Amygdala (tissue), 56 donors: ENCODE measurements at regions not wholly inside any gene's neighbourhood (a gene's known extent, or its start where the extent isn't known, plus 50 kb on each side); places are given as distances from the start of the nearest gene placed in this dataset.

ENCODE experiments used
- DNase-seq, 56 donors: peaks; one replicate each; lab custom pipeline; 2025; lab: John Stamatoyannopoulos, UW

DNA sequence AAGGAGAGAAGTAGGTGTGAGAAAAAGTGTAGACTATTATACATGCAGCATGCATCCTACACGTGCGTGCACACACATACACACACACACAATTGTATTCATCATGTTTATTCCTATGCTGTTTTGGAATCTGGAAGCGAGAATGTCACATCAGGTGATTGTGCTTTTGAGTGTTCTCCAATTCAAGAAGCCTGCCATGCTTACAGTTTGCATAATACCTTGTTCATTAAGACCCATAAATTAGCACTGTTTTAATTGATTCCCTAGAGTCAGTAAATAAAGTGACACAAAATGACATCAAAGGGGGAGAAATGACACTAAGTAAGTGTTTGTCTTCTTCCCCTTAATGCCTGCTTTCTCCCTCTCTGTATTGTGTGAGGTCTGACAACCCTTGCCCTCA, 336.1 kb upstream of the IGFBP7 start:
- no peak for DNase-seq

DNA sequence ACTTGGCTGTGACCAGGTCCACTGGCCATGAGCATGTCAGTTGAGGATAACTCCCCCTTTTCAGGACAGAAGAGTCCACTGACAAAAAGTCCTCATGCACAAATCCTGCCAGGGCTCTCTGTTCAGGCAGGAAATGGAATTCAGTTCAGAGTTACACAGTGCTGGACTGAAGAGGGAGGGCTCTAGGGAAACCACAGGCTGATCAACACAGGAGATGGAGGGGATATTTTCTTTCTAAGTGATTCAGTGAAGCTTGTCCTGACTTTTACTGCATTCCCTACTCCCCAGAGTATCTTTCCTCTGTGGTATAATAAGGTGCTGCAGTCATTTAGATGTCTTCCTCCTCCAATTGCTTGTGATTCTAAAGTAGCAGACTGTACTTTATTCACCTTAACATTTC, 335.5 kb upstream of the IGFBP7 start:
- no peak for DNase-seq

DNA sequence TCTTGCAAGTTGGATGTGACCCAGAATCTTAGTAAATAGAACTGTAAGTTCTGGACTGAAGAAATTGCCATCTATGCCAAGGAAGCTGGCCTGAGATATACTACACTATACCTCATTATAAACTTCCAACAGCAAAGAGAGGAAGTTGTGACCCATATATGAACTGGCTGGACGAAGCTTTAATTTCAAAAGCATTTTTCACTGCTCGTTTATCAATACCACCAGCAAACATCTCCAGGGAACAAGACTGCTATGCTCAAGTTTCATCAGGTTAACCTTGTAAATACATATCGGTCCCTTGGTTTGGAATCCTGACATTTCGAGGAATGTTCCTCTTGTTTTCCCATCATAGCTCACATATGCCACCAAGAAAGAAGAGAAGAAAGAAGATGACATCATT, 334.5 kb upstream of the IGFBP7 start:
- no peak for DNase-seq

DNA sequence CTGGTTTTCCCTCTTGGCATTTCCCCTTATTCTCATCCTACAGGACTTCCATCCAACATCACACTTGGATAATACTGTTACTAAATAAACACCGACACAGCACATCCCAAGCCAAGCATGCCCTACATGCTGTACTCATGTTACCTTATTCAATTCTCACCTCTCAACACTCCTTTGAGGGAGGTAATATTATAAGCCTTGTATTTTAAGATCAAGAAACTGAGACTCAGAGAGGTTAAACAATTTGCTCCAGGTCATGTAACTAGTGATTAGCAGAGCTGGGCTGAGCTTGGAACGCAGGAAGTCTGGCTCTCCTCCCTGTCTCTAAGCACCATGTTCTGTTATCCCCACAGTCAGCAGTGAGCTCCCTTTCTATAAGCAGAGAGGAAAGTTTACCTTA, 333.6 kb upstream of the IGFBP7 start:
- DNase-seq: no peak

DNA sequence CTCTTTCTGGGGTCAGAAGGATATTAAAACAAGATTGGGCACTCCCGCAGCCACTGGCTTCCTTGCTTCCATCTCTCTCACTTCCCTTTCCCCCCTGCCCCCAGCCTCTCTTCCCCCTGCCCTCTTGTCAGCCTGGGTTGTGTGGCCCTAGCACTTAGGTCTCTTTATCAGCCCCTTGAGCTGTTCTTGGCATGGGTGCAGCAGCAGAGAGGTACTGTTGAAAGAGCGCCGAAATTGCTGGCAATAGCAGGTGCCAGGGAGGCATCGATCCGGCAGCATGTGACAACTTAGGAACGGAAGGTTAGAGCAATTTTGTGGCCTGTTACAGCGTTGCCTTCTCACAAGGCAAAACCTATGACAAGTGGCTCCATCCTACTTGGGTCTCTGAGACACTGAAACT, 333.1 kb upstream of the IGFBP7 start:
- no peak for DNase-seq

DNA sequence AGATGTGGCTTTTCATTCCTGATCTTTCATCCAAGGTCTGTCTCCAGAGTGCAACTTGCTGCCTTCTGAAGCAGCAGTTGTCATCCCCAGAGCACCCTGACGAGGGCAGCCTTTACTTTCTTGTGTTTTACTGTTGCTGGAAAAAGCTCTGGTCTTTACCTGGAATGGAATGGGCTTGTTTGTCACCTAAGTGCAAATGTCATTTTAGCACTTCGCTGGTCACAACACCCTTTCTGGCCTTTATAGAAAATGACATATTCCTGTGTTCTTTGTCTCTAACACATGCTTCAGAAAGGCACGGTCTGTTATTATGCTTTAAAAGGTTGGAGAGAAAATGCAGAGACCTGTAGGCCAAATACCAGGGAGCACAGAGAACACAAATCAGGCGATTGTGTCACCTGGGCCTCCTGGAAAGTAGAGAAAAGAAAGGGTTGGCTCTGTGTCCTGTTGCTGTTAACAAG, 332.7 kb upstream of the IGFBP7 start:
- peak in 39 of 56 donors; percentile 1 to 68 (median 18) for DNase-seq

DNA sequence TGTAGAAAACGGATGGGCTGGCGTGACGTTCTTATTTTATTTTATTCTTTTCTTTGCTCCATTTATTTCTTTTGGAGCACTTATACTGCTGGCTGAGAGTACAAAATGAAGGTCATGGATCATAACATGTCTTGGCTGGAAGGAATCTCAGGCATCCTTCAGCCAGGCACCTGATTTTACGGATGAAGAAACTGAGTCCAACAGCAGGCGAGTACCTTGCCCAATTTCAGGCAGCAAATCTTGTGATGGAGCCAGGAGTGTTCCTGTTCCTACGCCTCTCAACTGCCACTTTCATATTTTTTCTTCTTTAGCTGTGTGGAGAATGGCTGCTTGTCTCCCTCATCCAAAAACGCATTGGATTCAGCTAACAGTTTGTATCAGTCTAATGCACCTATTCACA, 332.1 kb upstream of the IGFBP7 start:
- no peak for DNase-seq

DNA sequence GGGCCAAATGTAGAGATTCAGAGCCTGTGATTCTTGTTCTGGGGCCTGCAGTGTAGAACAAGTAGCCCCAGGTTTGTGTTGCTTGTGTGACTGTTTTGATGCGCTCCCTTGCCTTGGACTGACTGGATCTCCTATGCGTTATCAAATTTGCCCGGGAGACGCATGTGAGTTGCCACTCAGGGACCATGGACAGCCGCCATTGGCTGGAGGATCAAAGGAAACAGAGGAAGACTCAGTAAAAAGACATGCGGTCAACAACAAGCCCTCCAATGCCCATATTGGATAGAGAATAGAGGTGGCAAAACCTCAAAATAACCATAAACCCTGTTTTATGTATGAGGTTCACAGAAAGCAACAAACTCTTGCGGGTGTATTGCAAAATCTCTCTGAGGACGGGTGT, 327.5 kb upstream of the IGFBP7 start:
- no peak for DNase-seq

DNA sequence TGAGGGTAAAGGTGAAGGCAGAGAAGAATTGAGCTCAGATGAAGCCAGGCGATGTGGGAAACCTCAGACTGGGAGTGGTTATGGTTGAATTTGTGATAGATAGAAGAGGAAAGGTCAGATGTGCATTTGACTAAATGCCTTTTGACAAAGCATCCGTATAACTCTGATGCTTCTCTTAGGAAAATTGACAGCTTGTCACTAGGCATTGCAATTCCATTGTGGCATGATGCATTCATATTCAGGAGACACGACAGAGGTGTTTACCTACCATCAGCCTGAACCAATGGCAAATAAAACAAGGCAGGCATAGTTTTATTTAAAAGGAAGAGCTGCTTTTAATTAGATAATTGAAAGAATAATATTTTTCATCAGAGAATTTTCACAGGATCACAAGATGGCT, 325.1 kb upstream of the IGFBP7 start:
- DNase-seq: no peak

DNA sequence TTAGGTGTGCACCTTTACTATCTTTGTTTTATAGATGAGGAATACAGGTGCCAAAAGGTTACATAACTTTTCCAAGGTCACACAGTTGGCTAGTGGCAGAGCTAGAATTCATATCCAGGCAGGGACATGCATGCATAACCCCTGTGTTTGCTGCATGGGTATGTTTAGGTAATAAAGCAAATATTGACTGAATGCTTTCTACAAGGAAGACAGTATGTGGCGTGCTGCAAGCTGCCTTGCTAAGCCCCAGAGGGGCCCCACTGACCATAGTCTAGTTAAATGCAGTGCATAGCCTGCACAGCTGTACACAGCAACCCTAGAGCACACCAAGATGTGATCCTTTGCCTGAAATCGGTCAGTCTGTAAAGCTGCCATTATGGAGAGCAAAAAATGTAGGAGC, 320.5 kb upstream of the IGFBP7 start:
- no peak for DNase-seq

DNA sequence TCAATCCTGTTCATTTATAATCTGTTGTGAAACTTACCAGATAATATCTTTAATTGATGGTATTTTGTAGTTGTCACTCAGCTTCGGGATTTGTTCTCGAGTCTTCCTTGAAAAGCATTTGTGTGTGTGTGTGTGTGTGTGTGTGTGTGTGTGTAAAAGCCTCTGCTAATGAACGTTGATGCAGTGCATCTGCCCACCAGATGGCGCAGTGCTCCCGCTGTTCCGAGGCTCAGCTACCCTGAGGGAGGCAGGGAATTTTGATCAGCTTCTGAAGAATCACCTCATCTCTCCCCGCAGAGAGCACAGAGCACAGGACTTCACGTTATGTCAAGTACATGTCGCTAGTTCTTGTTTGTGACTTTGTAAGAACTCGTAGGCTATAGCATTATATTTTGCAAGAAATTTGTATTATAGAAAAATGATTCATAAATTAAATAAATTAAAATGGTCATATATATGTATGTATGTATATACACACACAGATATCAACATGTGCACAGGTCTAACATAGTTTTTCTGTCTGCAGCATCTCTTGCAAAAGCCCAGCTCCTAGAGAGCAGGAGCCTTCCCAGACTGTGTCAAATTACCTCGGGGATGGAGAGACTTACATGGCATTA, 316.7 kb upstream of the IGFBP7 start:
- DNase-seq: peak in 51 of 56 donors; percentile 4 to 81 (median 37)

DNA sequence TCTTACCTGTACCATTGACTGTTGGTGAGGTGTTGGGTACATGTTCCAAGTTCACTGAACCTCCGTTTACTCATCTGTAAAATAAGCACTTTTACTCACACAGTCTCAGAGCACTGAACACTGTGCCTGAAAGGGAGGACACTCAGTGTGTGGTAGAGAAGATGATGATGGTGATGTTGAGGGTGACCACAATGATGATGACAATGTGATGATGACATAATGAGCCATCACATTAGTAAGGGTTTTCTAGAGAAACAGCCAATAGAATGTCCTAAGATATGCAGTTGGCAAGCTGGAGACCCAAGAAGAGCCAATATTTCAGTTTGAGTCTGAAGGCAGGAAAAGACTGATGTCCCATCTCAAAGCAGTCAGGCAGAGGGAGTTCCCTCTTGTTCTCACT, 315.4 kb upstream of the IGFBP7 start:
- DNase-seq: no peak

DNA sequence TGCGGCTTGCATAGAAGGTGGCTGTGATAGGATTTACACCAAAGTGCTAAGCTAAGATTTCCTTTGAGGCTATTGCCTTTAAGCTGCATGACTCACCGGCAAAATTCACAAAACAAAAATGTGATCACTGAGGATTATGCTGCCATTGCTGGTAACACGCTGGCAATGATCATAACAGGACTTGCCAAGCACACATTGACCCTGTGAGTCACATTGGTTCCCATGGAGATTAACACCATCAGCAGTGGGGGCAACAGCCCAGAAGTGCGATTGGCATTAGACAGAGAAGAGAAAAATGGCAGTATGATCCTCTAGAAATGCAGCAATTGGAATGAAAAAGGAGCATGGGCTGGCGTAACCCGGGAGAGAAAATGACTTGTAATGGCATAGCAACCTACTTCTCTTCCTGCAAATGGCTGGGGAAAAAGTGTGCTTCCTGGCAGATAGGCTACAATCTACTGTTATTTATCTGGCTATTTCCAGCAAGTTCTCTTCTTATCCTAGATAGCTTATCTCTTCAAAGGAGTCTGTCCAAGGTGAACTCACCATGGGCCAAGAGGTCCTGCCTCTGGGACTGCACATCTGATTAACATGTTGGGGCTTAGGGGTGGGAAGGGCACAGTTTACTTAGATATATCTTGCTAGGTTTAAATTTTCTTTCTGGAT, 314.2 kb upstream of the IGFBP7 start:
- DNase-seq: peak in 22 of 56 donors; percentile 1 to 51 (median 22)

DNA sequence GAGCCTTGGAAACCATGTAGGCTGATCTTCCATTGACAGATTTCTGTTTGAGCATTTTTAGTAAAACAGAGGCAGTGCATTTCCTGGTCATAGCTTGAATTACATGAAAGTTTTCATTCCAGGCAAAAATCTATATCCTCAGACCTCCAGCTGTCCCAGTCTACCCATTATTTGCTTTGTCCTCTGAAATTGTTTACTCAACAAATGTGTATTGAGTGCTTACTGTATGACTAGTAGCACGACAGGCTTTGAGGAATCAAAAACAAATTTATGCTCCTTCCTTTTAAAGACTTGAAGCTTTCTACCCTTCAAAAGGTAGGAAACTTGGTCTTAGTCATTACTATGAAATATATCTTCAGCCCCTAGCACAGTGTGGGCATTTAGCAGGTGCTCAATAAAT, 307.9 kb upstream of the IGFBP7 start:
- DNase-seq: no peak

DNA sequence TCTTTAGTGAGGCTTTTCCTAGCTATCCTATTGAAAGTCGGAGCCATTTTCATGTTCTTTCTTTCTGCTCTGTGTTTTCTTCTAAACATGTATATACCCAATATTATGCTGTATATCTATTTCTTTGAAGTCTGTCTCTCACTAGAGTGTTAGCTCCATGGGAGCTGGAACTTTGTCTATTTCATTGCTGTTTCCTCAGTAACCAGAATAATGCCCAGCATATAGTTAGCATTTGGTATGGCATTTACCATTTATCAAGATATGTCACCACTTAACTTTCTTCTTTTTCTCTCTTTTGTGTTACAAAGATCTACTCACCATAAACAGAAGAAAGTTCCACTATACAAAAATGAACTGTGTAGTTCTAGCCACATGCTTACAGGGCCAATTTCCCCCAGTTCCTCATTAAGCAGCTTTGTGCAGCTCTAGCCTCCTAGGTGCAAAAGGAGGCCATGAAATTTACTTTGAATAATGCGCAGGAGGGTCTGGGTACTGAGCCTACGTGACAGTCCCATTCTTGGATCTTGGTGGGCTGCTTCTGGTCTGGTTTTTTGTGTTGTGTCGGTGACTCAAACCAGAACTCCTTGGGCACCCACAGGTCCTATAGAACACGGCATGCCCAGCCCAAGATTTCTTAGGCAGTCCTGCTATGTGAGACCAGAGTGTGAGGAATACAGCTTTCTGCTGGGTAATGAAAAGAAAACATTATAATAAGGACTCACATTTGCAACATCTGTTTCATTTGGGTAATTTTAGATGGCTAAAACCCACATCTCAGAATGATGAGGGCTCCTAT, 302.3 kb upstream of the IGFBP7 start:
- DNase-seq: no peak

DNA sequence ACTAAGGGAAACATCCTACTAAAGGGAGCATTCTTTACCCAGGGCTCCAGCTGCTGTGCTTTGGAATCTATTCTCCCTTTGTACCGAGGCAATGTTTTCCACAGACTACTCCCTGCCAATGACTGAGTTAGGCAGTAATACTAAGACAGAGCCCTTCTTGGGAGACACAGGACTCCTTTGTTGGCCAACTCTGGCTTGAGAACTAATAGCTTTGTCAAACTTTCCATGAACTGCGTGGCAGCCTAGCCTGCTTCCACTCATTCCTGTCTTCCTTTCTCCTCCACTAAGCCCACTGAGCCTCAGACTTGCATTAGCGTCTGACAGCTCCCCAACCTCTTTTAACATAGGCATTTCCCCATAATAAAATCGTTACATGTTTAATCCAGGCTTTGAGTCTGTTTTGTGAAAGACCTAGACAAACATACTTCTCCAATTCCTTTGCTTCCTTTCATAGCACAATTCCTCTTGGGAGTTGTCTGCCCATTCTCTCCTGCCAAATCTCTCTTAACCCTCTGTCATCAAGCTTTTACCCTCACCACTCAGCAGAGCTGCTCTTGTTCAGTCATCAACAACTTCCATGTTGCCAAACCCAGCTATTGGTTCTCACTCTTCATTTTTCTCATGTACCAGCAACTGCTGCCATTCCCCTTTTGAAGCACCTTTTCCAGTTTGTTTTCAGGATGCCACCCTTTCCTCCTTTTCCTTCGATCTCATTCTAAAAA, 300.3 kb upstream of the IGFBP7 start:
- DNase-seq: peak in 49 of 56 donors; percentile 1 to 76 (median 25)

DNA sequence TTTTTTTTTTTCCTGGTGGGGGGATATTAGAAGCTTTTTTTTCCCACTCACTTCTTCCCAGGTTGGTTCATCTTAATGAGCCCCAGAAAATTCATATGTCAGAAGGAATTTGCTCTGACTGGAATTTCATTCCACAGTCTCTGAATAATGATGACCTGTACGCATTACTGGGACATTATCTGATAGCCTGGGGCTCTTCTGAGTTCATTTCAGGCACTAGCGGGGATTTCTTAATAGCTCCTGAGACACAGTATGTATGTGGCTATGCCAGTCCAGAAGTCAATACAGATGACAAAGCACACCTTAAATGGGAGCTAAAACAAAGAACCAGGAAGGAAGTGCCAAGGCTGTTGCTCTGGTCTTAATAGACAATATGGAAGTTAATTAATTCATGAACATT, 295.2 kb upstream of the IGFBP7 start:
- no peak for DNase-seq

DNA sequence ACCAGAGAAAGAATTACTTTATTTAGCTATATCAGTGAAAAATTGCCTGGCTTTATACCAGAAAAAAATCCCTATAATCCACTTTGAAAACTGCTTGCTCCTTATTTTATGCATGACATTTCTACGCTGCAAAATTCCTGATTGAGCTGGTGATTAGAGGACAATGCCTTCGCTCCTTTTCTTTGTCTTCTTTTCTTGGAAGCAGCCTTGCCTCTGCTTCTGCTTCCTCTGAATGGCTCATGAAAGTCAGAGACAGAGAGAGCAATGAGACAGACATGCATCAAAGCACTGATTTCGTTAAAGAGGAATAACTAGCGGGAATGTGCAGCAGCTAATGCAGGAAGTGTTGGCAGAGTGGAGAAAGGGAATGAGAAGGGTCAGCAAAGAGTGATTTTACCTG, 294.3 kb upstream of the IGFBP7 start:
- no peak for DNase-seq

DNA sequence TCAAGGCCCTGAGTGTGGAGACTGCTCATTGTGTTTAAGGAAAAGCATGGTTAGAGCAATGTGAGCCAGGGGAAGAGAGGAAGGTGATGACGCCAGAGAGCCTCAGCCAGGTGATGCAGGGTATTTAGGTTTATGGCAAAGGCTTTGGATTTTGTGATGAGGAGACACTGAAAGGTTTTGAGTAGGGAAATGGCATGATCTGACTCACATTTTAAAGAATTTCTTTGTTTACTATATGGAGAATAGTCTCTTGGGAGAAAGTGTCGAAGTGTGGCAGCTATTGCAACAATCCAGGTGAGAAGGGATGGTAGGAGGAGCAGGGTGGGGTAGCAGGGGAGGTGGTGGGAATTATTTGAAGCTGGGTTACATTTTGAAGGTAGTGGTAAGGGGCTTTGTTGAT, 293.4 kb upstream of the IGFBP7 start:
- DNase-seq: no peak

DNA sequence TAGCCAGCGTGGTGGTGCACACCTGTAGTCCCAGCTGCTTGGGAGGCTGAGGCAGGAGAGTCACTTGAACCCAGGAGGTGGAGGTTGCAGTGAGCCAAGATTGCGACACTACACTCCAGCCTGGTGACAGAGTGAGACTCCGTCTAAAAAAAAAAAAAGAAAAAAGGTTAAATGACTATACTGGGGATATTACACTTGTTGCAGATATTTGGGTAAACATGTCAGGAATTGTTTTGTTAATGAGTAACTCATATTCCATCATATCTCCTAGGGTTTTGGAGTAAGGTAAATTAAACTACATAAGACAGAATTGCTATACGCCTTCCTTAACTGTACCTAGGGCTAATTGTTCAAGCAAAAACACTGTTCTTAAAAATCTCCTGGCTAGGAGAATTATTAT, 291.4 kb upstream of the IGFBP7 start:
- no peak for DNase-seq

DNA sequence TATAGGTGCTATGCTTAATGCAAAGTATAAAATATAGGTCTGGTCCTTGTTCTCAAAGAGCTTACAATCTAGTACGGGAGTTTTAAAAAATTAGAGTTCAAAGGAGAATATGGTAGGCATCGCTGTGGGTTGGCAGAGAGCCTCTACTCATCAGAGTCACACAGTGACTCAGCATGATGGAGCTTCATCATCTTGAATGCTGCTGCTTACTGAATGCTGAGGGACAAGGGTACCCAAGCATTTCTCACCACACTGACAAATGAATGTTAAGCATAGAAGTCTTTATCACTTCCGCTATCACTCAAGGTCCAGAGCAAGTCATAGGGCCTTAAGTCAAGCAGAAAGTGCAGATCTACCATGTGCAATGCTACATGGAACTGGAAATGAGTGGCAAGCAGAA, 268.6 kb upstream of the IGFBP7 start:
- DNase-seq: no peak
